ENCODE measurements at regions not wholly inside any gene's neighbourhood (a gene's known extent, or its start where the extent isn't known, plus 50 kb on each side); places are given as distances from the start of the nearest gene placed in this dataset.

- no peak overlapping the region for H3K4me3 ChIP-seq (ENCODE audit: low read length)
- no peak for DNase-seq (ENCODE audit: low read depth)
- TF ChIP-seq CTCF (conservative IDR thresholded peaks at IDR 0.05; ENCODE audit: low read length) = no peak
Measured at GRCh38 chr14:82385048-82385447, 851.4 kb upstream of the SEL1L start.

GRCh38 chr14:82387699-82388098, 854.0 kb upstream of the SEL1L start:
- no peak for TF ChIP-seq CTCF (conservative IDR thresholded peaks at IDR 0.05; ENCODE audit: low read length)
- no peak for DNase-seq (ENCODE audit: low read depth)
- no peak overlapping the region for H3K4me3 ChIP-seq (ENCODE audit: low read length)

- DNase-seq (ENCODE audit: low read depth) = no peak
- TF ChIP-seq CTCF (conservative IDR thresholded peaks at IDR 0.05; ENCODE audit: low read length) = no peak
Measured at GRCh38 chr14:82388488-82388887, 854.8 kb upstream of the SEL1L start.

GRCh38 chr14:82390586-82390985, 856.9 kb upstream of the SEL1L start:
- no peak for DNase-seq (ENCODE audit: low read depth)
- H3K4me3 ChIP-seq (ENCODE audit: low read length) = no peak overlapping the region
- no peak for TF ChIP-seq CTCF (conservative IDR thresholded peaks at IDR 0.05; ENCODE audit: low read length)

More at GRCh38 chr14:82388488-82388887, 854.8 kb upstream of the SEL1L start:
- no peak overlapping the region for H3K4me3 ChIP-seq (ENCODE audit: low read length)

- no peak overlapping the region for H3K4me3 ChIP-seq (ENCODE audit: low read length)
- no peak for TF ChIP-seq CTCF (conservative IDR thresholded peaks at IDR 0.05; ENCODE audit: low read length)
- DNase-seq (ENCODE audit: low read depth) = no peak
Measured at GRCh38 chr14:82394916-82395315, 861.3 kb upstream of the SEL1L start.

GRCh38 chr14:82398256-82398655, 864.6 kb upstream of the SEL1L start:
- no peak for DNase-seq (ENCODE audit: low read depth)
- no peak overlapping the region for H3K4me3 ChIP-seq (ENCODE audit: low read length)
- TF ChIP-seq CTCF (conservative IDR thresholded peaks at IDR 0.05; ENCODE audit: low read length) = no peak

- TF ChIP-seq CTCF (conservative IDR thresholded peaks at IDR 0.05; ENCODE audit: low read length) = no peak
- H3K4me3 ChIP-seq (ENCODE audit: low read length) = no peak overlapping the region
- no peak for DNase-seq (ENCODE audit: low read depth)
Measured at GRCh38 chr14:82403987-82404386, 870.3 kb upstream of the SEL1L start.
